ENCODE measurements at regions not wholly inside any gene's neighbourhood (a gene's known extent, or its start where the extent isn't known, plus 50 kb on each side); places are given as distances from the start of the nearest gene placed in this dataset.

DNA sequence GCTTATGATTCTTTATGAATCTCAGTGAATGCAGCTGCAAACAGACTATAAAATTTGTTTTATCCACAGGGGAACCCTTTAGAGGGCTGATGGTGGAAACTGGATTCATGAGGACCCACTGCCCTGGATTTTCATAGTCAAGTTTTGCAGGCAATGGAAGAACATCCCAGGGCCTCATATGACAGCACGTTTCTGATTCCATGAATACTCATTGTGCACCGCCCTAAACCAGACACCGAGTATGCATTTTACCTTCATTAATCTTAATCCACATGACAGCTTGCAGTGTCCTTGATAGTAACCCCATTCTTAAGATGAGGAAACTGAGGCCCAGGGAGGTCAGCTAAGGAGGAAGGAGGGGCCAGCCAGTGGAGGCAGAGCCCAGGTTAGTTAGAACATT lies 270.4 kb downstream of the PREX1 start:
- no peaks in the 10 kb centered on the region for H3K36me3 ChIP-seq (replicated peaks in 1 of 2; ENCODE audit: insufficient read depth in 1 of 2, low read depth in 2 of 2)
- H3K27me3 ChIP-seq: no peaks in the 10 kb centered on the region
- no peak for DNase-seq
- intact Hi-C loops (cut with DNase I): no loop called here
- H3K27ac ChIP-seq: no peak overlapping the region
- H3K4me1 ChIP-seq: no peaks in the 10 kb centered on the region
- no peak for ATAC-seq
- no peaks in the 10 kb centered on the region for H3K9me3 ChIP-seq
- no peak overlapping the region for H3K4me3 ChIP-seq
- no peak for TF ChIP-seq CTCF (IDR thresholded peaks at IDR 0.05)
- TF ChIP-seq POLR2A (IDR thresholded peaks at IDR 0.05): no peak
- 50 to 68% methylated on average over 3 of the region's 3 CpGs for WGBS, 2 donors

DNA sequence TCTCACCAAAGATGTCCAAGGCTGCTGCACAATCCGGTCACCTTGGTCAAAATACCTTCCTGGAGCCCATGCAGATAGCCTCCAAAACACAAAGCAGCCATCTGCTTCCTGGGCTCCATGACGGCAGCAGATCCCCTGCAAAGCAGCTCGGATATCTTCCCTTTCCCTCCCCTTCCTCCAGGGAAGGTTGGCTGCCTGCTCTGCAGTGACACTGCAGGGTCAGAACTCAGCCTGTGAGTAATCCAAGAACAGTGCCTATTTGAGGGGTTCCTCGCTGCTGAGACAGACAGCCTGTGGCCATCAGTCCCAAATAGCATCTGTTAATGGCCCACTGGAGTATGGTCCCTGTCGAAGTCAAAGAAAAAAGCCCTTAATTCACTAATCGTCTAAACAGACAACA lies 270.8 kb downstream of the PREX1 start:
- intact Hi-C loops (cut with DNase I): no loop called here
- Histone ChIP-seq H3K27ac (no peak overlapping the region), H3K27me3 (no peaks in the 10 kb centered on the region), H3K9me3 (no peaks in the 10 kb centered on the region), H3K4me1 (no peaks in the 10 kb centered on the region), H3K36me3 (replicated peaks in 1 of 2; ENCODE audit: insufficient read depth in 1 of 2, low read depth in 2 of 2) (no peaks in the 10 kb centered on the region), H3K4me3 (no peak overlapping the region)
- no peak for ATAC-seq
- TF ChIP-seq CTCF (IDR thresholded peaks at IDR 0.05): no peak
- TF ChIP-seq POLR2A (IDR thresholded peaks at IDR 0.05): no peak
- DNase-seq: no peak
- WGBS, 2 donors: 34 to 47% methylated on average over 6 of the region's 6 CpGs

- DNase-seq (no peak), ATAC-seq (no peak)
- 63 to 75% methylated on average over 8 of the region's 8 CpGs for WGBS, 2 donors
Measured at GRCh38 chr20:48552550-48552949, 275.2 kb downstream of the PREX1 start.

GRCh38 chr20:48550814-48551213 lies 277.0 kb downstream of the PREX1 start:
- no peak for TF ChIP-seq CTCF (IDR thresholded peaks at IDR 0.05)
- TF ChIP-seq POLR2A (IDR thresholded peaks at IDR 0.05): no peak
- Histone ChIP-seq H3K36me3 (replicated peaks in 1 of 2; ENCODE audit: insufficient read depth in 1 of 2, low read depth in 2 of 2) (no peaks in the 10 kb centered on the region), H3K9me3 (no peaks in the 10 kb centered on the region), H3K4me3 (no peak overlapping the region), H3K27ac (no peak overlapping the region), H3K27me3 (no peaks in the 10 kb centered on the region), H3K4me1 (no peaks in the 10 kb centered on the region)
- no peak for ATAC-seq
- intact Hi-C loops (cut with DNase I): no loop called here
- WGBS, 2 donors: 56 to 69% methylated on average over 6 to 7 of the region's 7 CpGs
- DNase-seq: no peak

More at GRCh38 chr20:48552550-48552949, 275.2 kb downstream of the PREX1 start:
- TF ChIP-seq CTCF (IDR thresholded peaks at IDR 0.05) (no peak), POLR2A (IDR thresholded peaks at IDR 0.05) (no peak)
- Histone ChIP-seq H3K4me3 (no peak overlapping the region), H3K9me3 (no peaks in the 10 kb centered on the region), H3K27ac (no peak overlapping the region), H3K4me1 (no peaks in the 10 kb centered on the region), H3K36me3 (replicated peaks in 1 of 2; ENCODE audit: insufficient read depth in 1 of 2, low read depth in 2 of 2) (no peaks in the 10 kb centered on the region), H3K27me3 (no peaks in the 10 kb centered on the region)
- intact Hi-C loops (cut with DNase I): no loop called here

GRCh38 chr20:48547664-48548063 lies 280.1 kb downstream of the PREX1 start:
- ATAC-seq: no peak
- 88 to 90% methylated on average over 6 to 7 of the region's 7 CpGs for WGBS, 2 donors

More at GRCh38 chr20:48547664-48548063, 280.1 kb downstream of the PREX1 start:
- H3K4me3 ChIP-seq: no peak overlapping the region
- H3K27ac ChIP-seq: no peak overlapping the region
- H3K27me3 ChIP-seq: no peaks in the 10 kb centered on the region
- no peaks in the 10 kb centered on the region for H3K4me1 ChIP-seq
- intact Hi-C loops (cut with DNase I): no loop called here
- H3K36me3 ChIP-seq (replicated peaks in 1 of 2; ENCODE audit: insufficient read depth in 1 of 2, low read depth in 2 of 2): no peaks in the 10 kb centered on the region
- TF ChIP-seq CTCF (IDR thresholded peaks at IDR 0.05) (no peak), POLR2A (IDR thresholded peaks at IDR 0.05) (no peak)
- DNase-seq: no peak
- H3K9me3 ChIP-seq: no peaks in the 10 kb centered on the region

Measured in body of pancreas (tissue), 4 donors.